ENCODE measurements at regions not wholly inside any gene's neighbourhood (a gene's known extent, or its start where the extent isn't known, plus 50 kb on each side); places are given as distances from the start of the nearest gene placed in this dataset.

DNA sequence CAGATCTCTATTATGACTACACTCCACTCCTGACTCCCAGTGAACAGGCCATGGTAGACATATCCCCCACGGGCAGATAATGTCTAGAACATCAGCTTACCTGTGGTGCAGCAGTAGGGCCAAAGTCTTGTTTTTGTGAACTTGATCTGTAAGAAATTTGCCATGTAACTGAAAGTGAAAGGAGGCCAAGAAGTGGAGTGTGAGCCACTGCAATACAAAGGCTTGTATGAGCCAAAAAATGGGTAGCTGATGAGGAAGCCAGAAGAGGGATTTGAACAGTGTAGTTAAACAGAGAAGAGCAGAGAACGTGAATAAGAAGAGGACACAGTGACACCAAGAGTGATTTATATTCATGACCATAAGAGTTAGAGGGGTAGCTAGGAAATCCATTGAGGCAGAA, 361.7 kb downstream of the DMRT2 start:
- H3K36me3 ChIP-seq (replicated peaks; ENCODE audit: insufficient read depth, low read depth), result no peaks in the 10 kb centered on the region
- H3K27me3 ChIP-seq, result no peaks in the 10 kb centered on the region
- H4K20me1 ChIP-seq (ENCODE audit: insufficient read depth, poor library complexity, severe bottlenecking), result no peaks in the 10 kb centered on the region
- DNase-seq (ENCODE audit: low spot score), result no peak
- H3K4me1 ChIP-seq (ENCODE audit: insufficient read depth), result no peaks in the 10 kb centered on the region
- H3K4me3 ChIP-seq, result no peak overlapping the region
- WGBS (ENCODE audit: low lambda C conversion rate, missing lambda C conversion rate), result 37% methylated on average over 2 of the region's 2 CpGs
- H3K4me2 ChIP-seq, result no peak overlapping the region
- H3K9me2 ChIP-seq (replicated peaks; ENCODE audit: insufficient read depth), result no peaks in the 10 kb centered on the region
- no peak overlapping the region for H2AFZ ChIP-seq
- H3K27ac ChIP-seq, result no peak overlapping the region
- H3K9me3 ChIP-seq (ENCODE audit: low read depth), result no peaks in the 10 kb centered on the region
- H3K79me2 ChIP-seq, result no peaks in the 10 kb centered on the region
- TF ChIP-seq EZH2phosphoT487 (IDR thresholded peaks at IDR 0.05; ENCODE audit: low read depth, severe bottlenecking, unreplicated experiment) (no peak), EZH2 (IDR thresholded peaks at IDR 0.05; ENCODE audit: borderline replicate concordance) (no peak)
- TF ChIP-seq, protein P1, sequence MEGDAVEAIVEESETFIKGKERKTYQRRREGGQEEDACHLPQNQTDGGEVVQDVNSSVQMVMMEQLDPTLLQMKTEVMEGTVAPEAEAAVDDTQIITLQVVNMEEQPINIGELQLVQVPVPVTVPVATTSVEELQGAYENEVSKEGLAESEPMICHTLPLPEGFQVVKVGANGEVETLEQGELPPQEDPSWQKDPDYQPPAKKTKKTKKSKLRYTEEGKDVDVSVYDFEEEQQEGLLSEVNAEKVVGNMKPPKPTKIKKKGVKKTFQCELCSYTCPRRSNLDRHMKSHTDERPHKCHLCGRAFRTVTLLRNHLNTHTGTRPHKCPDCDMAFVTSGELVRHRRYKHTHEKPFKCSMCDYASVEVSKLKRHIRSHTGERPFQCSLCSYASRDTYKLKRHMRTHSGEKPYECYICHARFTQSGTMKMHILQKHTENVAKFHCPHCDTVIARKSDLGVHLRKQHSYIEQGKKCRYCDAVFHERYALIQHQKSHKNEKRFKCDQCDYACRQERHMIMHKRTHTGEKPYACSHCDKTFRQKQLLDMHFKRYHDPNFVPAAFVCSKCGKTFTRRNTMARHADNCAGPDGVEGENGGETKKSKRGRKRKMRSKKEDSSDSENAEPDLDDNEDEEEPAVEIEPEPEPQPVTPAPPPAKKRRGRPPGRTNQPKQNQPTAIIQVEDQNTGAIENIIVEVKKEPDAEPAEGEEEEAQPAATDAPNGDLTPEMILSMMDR (IDR thresholded peaks at IDR 0.05; ENCODE audit: poor library complexity), result no peak

DNA sequence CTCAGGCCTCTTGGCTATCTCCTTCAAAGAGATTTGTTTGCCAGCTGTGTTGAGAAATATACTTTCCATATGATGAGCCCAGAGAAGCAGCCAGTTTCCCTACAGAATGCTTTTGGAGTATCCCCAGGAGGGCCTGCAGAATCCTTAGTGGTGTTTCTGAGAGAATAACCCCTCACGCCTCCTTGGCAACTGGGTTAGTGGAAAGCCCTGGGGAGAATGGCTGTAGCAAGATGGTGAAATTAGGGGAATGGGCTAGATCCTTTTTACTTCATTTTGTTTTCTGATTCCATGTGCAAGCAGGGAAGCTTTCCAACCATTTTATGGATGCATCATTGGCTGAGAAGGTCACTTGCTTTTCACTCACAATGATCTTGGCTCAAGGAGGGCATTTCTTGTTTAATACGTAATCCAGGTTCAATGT, 364.6 kb downstream of the DMRT2 start:
- Histone ChIP-seq H3K4me1 (ENCODE audit: insufficient read depth) (no peaks in the 10 kb centered on the region), H3K27ac (no peak overlapping the region), H3K9me2 (replicated peaks; ENCODE audit: insufficient read depth) (no peaks in the 10 kb centered on the region), H3K27me3 (no peaks in the 10 kb centered on the region), H3K4me2 (no peak overlapping the region), H3K79me2 (no peaks in the 10 kb centered on the region), H4K20me1 (ENCODE audit: insufficient read depth, poor library complexity, severe bottlenecking) (no peaks in the 10 kb centered on the region), H3K4me3 (no peak overlapping the region), H3K9me3 (ENCODE audit: low read depth) (no peaks in the 10 kb centered on the region), H3K36me3 (replicated peaks; ENCODE audit: insufficient read depth, low read depth) (no peaks in the 10 kb centered on the region), H2AFZ (no peak overlapping the region)
- 70% methylated on average over 2 of the region's 2 CpGs for WGBS (ENCODE audit: low lambda C conversion rate, missing lambda C conversion rate)
- TF ChIP-seq EZH2phosphoT487 (IDR thresholded peaks at IDR 0.05; ENCODE audit: low read depth, severe bottlenecking, unreplicated experiment) (no peak), EZH2 (IDR thresholded peaks at IDR 0.05; ENCODE audit: borderline replicate concordance) (no peak)
- TF ChIP-seq, protein P1 (IDR thresholded peaks at IDR 0.05; ENCODE audit: poor library complexity), result no peak
- no peak for DNase-seq (ENCODE audit: low spot score)

DNA sequence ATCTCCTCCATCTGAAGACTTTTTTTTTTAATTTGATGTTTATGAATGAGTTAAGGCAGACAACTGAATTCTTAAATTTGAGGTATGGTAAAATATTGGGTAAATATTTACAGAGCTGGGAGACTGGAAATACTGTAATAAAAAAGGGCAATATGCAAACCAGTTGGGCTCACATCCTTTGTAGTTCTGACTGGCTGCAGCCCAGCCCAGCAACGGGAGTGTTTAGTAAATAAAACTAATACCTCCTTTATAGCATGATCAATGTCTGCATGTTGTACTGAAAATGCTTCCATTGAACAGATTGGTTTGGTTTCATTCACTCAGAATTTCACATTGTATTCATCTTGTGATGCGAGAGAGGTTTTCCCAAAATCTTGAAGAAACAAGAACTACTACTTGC, 365.0 kb downstream of the DMRT2 start:
- WGBS (ENCODE audit: low lambda C conversion rate, missing lambda C conversion rate), result 50% methylated on average over 2 of the region's 2 CpGs
- TF ChIP-seq EZH2phosphoT487 (IDR thresholded peaks at IDR 0.05; ENCODE audit: low read depth, severe bottlenecking, unreplicated experiment), result no peak
- TF ChIP-seq, protein P1 (IDR thresholded peaks at IDR 0.05; ENCODE audit: poor library complexity), result no peak
- TF ChIP-seq EZH2 (IDR thresholded peaks at IDR 0.05; ENCODE audit: borderline replicate concordance), result no peak
- no peaks in the 10 kb centered on the region for H3K9me3 ChIP-seq (ENCODE audit: low read depth)

DNA sequence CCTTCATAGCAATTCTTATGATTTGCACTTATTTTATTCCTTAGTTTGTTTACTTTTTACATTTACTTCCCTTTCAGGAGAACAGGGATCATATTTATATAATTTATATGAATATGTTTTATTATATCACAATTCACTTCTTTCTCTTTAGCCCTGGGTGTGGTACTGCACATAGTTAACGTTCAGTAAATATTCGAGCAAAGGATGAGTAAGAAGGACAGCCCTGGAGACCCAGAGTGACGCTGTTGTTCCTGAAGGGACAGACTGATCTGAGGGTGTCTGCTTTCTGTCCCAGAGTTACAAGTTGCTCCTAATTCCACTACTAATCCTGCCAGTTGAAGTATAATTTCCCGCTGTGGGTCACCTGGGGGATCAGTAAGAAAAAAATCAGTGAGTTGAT, 366.1 kb downstream of the DMRT2 start:
- Histone ChIP-seq H3K36me3 (replicated peaks; ENCODE audit: insufficient read depth, low read depth) (no peaks in the 10 kb centered on the region), H4K20me1 (ENCODE audit: insufficient read depth, poor library complexity, severe bottlenecking) (no peaks in the 10 kb centered on the region), H3K9me2 (replicated peaks; ENCODE audit: insufficient read depth) (no peaks in the 10 kb centered on the region), H3K4me1 (ENCODE audit: insufficient read depth) (no peaks in the 10 kb centered on the region), H3K27ac (no peak overlapping the region), H3K4me3 (no peak overlapping the region), H2AFZ (no peak overlapping the region), H3K79me2 (no peaks in the 10 kb centered on the region), H3K9me3 (ENCODE audit: low read depth) (no peaks in the 10 kb centered on the region), H3K27me3 (no peaks in the 10 kb centered on the region), H3K4me2 (no peak overlapping the region)
- TF ChIP-seq EZH2 (IDR thresholded peaks at IDR 0.05; ENCODE audit: borderline replicate concordance) (no peak), EZH2phosphoT487 (IDR thresholded peaks at IDR 0.05; ENCODE audit: low read depth, severe bottlenecking, unreplicated experiment) (no peak)
- TF ChIP-seq, protein P1 (IDR thresholded peaks at IDR 0.05; ENCODE audit: poor library complexity), result no peak
- 53% methylated on average over 4 of the region's 4 CpGs for WGBS (ENCODE audit: low lambda C conversion rate, missing lambda C conversion rate)
- no peak for DNase-seq (ENCODE audit: low spot score)

More for the DNA sequence above, 365.0 kb downstream of the DMRT2 start:
- no peak overlapping the region for H2AFZ ChIP-seq
- H3K9me2 ChIP-seq (replicated peaks; ENCODE audit: insufficient read depth), result no peaks in the 10 kb centered on the region
- no peak for DNase-seq (ENCODE audit: low spot score)
- H3K4me3 ChIP-seq, result no peak overlapping the region
- H3K27me3 ChIP-seq, result no peaks in the 10 kb centered on the region
- no peaks in the 10 kb centered on the region for H3K36me3 ChIP-seq (replicated peaks; ENCODE audit: insufficient read depth, low read depth)
- H3K4me2 ChIP-seq, result no peak overlapping the region
- no peaks in the 10 kb centered on the region for H3K4me1 ChIP-seq (ENCODE audit: insufficient read depth)
- no peaks in the 10 kb centered on the region for H4K20me1 ChIP-seq (ENCODE audit: insufficient read depth, poor library complexity, severe bottlenecking)
- no peaks in the 10 kb centered on the region for H3K79me2 ChIP-seq
- no peak overlapping the region for H3K27ac ChIP-seq

All from hepatocyte (in vitro differentiated cells).